GM19397 (cell line): ENCODE measurements at regions not wholly inside any gene's neighbourhood (a gene's known extent, or its start where the extent isn't known, plus 50 kb on each side); places are given as distances from the start of the nearest gene placed in this dataset.

Experiments used
- ATAC-seq: cut with Tn5 transposase; IDR thresholded peaks from one replicate; pipeline ENCODE4 v1.9.1; 2021; ENCODE audit warnings: mild to moderate bottlenecking, moderate library complexity; ENCODE audit not compliant: unreplicated experiment

DNA sequence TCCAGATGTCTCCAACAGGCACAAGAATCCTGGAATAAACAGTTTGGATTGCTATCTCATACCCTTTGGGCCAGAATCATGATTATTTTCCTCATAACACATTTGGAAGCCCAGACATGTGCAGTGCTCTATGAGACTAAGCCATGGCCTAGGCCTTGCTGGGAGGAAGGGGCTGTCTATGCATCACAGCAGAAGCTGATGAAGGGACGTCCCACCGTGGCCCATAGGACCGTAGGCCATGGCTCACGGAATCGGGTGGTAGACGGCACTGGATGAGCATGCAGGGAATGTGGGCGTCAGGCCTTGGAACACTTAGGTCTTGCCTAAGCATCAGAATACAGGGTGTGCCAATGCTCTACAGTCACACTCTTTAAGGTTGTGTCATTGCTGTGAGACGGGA lies 283.8 kb upstream of the TSHZ3 start:
- ATAC-seq, result no peak

- no peak for ATAC-seq
Observed at GRCh38 chr19:31639306-31639705, 290.1 kb upstream of the TSHZ3 start.

GRCh38 chr19:31641591-31641990 lies 292.4 kb upstream of the TSHZ3 start:
- ATAC-seq, result no peak

DNA sequence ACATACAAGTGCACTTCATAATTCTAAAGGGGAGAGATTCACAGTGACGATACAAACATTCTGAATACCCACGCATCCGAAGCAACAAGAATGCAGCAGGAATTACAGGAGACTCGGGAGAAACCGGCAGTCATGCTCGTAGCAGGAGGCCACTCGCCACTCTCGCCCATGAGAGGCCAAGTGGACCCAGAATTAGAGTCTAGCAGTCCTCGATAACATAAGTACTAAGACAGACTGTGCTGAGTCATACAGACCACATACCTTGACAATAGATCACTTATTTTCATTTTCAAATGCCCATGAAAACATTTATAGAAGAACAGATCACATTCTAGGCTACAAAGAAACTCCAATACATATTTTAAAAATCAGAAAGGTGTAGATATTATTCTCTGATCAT lies 299.1 kb upstream of the TSHZ3 start:
- no peak for ATAC-seq

DNA sequence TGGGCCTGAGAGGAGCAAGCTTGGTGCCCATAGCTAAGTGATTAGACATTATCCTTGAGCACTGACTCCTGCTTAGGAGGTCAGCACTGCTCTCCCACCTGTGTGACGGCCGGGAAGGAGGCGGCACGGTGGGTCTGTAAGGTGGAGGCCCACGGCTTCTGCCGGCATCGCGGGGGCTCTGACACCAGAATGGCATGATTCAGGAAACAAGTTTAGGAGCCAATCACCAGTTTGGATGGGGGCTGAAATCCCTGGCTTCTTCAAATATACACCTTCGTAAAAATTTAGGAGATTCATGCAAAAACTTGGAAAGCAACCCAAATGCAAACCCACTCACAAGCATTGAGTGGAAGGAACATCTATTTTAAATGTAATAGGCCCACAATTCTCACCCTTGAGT lies 307.3 kb upstream of the TSHZ3 start:
- no peak for ATAC-seq

GRCh38 chr19:31658993-31659896 lies 310.0 kb upstream of the TSHZ3 start:
- no peak for ATAC-seq

DNA sequence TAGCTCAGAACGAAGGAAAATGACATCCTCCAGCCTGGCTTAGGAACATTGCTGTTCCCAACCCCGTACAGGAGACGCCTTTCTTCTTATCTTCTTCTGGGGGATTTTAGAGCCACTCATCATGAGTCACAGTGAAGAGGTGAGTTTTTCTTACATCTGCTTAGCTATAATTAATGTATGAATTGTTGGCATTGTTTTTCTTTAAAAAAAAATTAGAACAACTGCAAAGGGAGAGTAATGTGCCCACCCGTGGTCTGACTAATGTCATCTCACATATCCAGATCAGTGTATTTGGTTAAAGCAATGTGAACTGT lies 310.6 kb upstream of the TSHZ3 start:
- ATAC-seq, result no peak

DNA sequence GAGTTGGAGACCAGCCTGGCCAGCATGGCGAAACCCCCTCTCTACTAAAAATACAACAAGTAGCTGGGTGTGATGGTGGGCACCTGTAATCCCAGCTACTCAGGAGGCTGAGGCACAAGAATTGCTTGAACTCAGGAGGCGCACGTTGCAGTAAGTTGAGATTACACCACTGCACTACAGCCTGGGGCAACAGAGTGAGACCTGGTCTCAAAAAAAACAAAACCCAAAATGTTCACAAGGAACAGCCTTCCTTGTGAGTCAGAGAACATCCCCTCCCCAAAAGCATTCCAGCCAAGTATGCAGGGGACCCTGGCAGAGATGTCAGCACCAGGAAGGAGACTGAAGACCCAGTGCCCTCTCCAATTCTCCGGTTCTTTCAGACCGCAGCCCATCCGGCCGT lies 314.9 kb upstream of the TSHZ3 start:
- no peak for ATAC-seq

- no peak for ATAC-seq
Observed at GRCh38 chr19:31664997-31665396, 315.8 kb upstream of the TSHZ3 start.

DNA sequence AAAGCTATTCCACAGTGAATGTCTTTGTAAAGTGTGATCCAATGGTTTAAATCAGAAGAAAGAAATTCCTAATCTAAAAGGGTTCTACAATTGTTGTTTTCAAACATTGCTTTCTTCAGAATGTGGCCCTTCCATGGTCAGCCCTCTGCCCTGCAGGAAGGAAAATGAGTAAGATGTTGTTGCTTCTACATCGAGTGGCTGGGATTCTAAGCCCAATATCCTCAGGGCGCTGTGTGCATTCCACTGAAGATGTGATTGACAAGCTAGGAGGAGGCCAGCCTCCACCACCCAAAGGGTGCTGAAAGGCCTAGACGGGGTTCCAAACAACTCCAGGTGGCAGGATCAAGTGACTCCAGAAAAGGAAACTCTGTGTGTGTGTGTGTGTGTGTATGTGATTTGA lies 316.9 kb upstream of the TSHZ3 start:
- no peak for ATAC-seq

DNA sequence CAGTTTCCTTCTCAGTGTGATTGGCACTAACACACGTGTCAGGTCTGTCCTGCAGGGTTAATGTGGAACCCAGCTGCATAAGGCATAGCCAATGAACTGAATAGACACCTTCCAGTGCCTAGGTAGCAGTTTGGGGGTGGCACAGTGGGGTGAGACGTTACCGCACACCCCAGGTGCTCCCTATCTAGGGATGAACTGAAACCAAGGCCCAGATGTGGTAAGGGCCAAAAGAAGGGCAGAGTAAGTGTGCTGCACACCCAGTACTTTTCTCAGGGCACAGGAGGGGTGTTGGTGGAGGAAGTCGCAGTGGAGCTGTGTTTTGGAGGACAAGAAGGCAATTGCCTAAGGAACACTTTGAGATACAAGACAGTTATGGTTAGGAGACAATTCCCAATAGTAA lies 317.9 kb upstream of the TSHZ3 start:
- ATAC-seq, result no peak

DNA sequence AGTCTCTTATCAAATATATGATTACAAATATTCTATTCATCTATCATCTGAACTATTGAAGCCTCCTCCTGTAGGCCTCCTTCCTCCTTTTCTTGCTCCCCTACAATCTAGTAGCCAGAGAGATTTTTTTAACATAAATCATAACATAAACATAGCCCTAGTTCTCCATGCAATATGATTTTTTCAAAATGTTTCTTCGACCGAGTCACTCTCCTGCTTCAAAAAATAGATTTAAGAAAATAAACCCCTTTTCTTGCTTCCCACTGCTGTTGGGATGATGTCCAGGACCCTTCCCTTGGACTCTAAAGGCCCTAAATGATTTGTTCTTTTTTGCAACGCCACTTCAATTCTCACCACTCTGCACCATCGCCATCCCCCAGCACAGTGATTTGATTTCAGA lies 319.7 kb upstream of the TSHZ3 start:
- ATAC-seq, result no peak

DNA sequence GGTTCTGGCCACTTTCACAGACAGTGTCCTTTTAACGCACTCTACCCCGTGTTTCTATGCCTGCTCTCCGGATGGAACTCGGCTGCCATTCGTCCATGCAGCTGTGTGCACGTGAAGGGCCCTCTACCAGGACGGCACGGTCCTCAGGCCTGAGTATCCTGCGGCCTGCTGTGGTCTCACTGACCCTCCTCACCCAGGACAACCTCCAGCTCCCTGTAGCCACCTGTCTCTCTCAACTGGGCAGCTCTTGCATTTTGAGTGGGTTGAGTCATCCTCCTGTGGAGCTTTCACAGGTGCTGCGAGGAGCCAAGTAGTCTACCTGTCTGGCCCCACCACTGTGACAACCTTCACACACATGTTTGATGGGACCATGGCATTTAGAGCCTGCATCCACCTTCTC lies 321.7 kb upstream of the TSHZ3 start:
- ATAC-seq, result no peak

DNA sequence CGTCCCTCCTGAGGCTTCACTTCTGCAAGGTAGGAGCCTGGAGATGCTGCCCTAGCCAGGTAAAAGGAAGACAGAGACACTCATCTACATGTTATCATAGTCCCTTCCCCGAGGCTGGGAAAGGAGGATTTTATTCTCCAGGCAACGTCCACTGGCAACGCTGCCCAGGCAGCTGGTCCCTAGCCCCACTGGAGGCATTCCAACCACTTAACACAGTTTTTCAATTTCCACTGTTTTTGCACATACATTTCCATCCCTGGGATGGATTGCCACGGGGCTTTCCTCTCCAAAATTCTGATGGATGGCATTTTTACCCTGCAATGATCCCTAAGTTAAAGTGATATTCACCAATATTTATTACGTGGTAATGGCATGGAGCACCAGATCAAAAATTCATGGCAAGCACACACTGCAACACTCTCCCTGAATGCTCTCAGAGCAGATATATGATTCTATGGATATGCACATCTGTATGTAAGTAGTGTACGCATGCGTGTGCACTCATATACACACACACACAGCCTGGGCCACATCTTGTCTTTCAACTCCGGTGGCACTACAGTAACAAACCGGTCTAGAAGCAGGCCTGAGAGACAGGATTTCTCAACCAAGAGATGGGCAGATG lies 322.3 kb upstream of the TSHZ3 start:
- no peak for ATAC-seq

GRCh38 chr19:31674503-31675192 lies 325.4 kb upstream of the TSHZ3 start:
- ATAC-seq, result no peak

DNA sequence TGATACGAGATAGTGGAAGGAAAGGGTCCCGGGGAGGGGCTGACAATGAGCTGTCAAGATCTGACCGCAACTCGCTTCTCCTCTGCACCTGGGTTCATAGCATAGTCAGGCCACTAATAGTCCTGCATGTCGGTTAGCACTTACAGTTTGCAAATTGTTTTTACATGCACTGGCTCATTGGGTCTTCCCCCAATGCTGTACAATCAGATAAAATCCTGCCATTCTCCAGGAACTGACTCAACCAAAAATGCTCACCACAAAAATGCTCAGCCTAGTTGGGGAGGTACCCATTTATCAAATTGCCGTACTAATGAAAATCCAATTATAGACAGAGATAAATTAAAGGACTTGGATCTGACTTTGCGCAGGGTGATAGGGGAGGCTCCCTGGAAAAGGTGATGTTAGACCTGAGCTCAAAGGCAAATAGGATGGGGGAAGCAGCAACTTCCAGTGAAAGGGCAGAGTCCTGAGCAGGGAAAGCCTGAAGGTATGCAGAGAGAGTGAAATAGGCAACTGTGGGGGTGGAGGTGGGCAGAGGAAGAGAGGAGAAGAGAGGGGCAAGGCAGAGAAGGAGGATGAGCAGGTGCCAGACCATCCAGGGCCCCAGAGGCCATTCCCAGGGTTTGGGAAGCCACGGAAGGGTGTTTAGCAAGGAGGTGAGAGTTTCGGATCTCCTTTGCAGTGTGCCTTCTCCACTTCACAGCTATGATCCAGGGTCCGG lies 326.1 kb upstream of the TSHZ3 start:
- ATAC-seq, result no peak

DNA sequence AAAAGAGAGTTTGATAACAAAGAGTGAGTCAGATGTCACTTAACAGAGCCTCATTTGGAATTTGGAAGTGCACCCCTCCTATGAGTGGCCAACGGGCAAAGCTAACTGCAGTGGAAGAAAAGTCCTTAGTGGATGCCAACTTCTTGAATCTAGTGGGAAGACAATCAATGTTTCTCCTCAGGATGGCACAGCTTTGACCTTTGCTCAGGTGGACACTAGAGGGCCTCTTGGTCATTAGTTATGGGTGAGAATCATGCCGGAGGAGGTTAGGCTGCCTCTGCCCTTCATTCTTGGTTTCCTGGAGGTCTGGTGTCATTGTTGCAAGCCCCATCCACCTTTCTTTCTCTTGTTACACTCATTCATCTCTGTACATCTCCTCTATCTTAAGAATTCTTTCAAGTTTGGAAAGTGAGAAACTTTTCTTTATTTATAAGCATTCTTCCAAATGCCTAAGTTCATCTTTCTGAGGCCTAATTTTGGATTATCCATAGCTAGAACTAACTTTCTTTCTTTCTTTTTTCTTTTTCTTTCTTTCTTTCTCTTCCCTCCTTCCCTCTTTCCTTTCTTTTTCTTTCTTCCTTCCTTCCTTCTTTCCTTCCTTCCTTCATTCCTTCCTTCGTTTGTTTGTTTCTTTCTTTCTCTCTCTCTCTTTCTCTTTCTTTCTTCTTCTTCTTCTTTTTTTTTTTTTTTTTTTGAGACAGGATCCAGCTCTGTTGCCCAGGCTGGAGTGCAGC lies 327.2 kb upstream of the TSHZ3 start:
- no peak for ATAC-seq

GRCh38 chr19:31678421-31678820 lies 329.2 kb upstream of the TSHZ3 start:
- no peak for ATAC-seq

GRCh38 chr19:31681121-31681520 lies 331.9 kb upstream of the TSHZ3 start:
- no peak for ATAC-seq

DNA sequence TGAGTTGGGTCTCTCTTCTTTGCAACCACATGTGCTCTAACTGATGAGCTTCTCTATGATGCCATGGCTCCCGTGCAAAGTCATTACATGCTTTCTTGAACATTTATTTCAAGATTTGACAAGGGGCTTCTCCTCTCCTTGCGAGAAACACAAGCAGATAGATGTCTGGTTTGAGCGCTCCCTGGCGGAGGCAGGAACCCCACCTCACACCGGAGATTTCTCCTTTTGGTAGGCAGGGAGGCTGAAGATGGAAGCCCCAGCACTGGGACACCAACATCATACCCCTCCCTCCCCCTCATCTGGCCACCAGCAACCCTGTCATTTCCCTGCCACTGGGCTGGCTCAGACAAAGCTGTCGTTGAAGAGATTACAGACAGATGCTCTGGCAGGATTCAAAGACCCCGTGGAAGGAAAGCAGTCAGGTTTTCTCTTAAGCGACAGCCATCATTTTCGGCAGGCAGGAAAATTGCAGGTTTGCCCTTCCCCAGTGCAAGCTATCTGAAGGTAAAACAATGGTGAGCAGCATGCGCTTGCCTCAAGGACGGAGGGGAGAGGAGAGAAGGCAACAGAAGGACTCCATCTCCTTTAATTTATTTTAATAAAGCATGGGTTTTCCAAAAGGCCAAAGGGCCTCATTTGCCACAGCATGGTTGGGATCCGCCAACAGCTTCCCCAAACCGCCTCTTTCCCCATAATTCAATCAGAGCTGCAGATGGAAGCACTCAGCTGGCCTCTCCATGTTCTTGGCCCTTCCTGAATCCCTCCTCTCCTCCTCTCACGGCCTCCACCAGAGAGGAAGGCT lies 344.1 kb upstream of the TSHZ3 start:
- ATAC-seq, result no peak
